HG02973 (cell line): ENCODE measurements at regions not wholly inside any gene's neighbourhood (a gene's known extent, or its start where the extent isn't known, plus 50 kb on each side); places are given as distances from the start of the nearest gene placed in this dataset.

Experiments used
- ATAC-seq: cut with Tn5 transposase; IDR thresholded peaks from one replicate; pipeline ENCODE4 v1.9.1; 2021; ENCODE audit warnings: moderate library complexity; ENCODE audit not compliant: unreplicated experiment

GRCh38 chr1:57784356-57784755 lies 360.5 kb upstream of the DAB1 start:
- no peak for ATAC-seq

- no peak for ATAC-seq
Measured at GRCh38 chr1:57782357-57782756, 358.5 kb upstream of the DAB1 start.

- no peak for ATAC-seq
Measured at GRCh38 chr1:57772580-57773195, 348.8 kb upstream of the DAB1 start.

GRCh38 chr1:57770772-57771171 lies 346.9 kb upstream of the DAB1 start:
- no peak for ATAC-seq

- no peak for ATAC-seq
Measured at GRCh38 chr1:57770236-57770635, 346.4 kb upstream of the DAB1 start.

GRCh38 chr1:57761628-57762027 lies 337.8 kb upstream of the DAB1 start:
- ATAC-seq, result no peak

GRCh38 chr1:57752843-57753242 lies 329.0 kb upstream of the DAB1 start:
- no peak for ATAC-seq

- ATAC-seq, result no peak
Measured at GRCh38 chr1:57748719-57749118, 324.9 kb upstream of the DAB1 start.

- no peak for ATAC-seq
Measured at GRCh38 chr1:57747818-57748217, 324.0 kb upstream of the DAB1 start.

GRCh38 chr1:57741521-57741920 lies 317.7 kb upstream of the DAB1 start:
- peak; percentile 93 for ATAC-seq

GRCh38 chr1:57736940-57737339 lies 313.1 kb upstream of the DAB1 start:
- no peak for ATAC-seq

- no peak for ATAC-seq
Measured at GRCh38 chr1:57729181-57729580, 305.3 kb upstream of the DAB1 start.

GRCh38 chr1:57727121-57727520 lies 303.3 kb upstream of the DAB1 start:
- no peak for ATAC-seq

GRCh38 chr1:57725318-57725717 lies 301.5 kb upstream of the DAB1 start:
- no peak for ATAC-seq

- no peak for ATAC-seq
Measured at GRCh38 chr1:57724535-57724934, 300.7 kb upstream of the DAB1 start.

- no peak for ATAC-seq
Measured at GRCh38 chr1:57722285-57722978, 298.6 kb upstream of the DAB1 start.

- no peak for ATAC-seq
Measured at GRCh38 chr1:57721001-57721400, 297.1 kb upstream of the DAB1 start.

- ATAC-seq, result no peak
Measured at GRCh38 chr1:57719274-57719673, 295.4 kb upstream of the DAB1 start.

GRCh38 chr1:57713501-57713900 lies 289.6 kb upstream of the DAB1 start:
- no peak for ATAC-seq

GRCh38 chr1:57712846-57713245 lies 289.0 kb upstream of the DAB1 start:
- ATAC-seq, result no peak

- no peak for ATAC-seq
Measured at GRCh38 chr1:57711326-57711725, 287.5 kb upstream of the DAB1 start.

GRCh38 chr1:57707631-57708030 lies 283.8 kb upstream of the DAB1 start:
- no peak for ATAC-seq

- no peak for ATAC-seq
Measured at GRCh38 chr1:57704811-57705210, 281.0 kb upstream of the DAB1 start.
